ENCODE measurements at regions not wholly inside any gene's neighbourhood (a gene's known extent, or its start where the extent isn't known, plus 50 kb on each side); places are given as distances from the start of the nearest gene placed in this dataset.

DNA sequence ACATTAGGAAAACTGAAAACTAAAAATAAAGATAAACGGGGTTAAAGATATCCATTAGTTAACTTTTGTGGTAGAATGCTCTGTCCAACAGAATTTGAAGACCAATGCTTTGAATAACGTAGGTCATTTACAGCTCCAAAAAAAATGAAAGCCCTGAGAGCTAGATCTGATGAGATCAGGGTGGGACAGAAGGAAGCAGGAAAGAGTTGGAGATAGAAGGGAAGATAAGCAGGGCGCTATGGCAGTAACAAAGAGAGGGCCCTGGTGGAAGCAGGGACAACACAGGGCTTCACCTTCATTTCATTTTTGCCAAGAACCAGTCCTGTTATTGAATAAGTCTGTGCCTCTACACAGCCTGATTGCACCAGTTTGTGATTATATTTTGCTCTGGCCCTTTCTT lies 51.0 kb upstream of the RGS8 start:
- Mint-ChIP-seq H3K4me3 (no peak overlapping the region), H3K36me3 (no peaks in the 10 kb centered on the region), H3K9me3 (no peaks in the 10 kb centered on the region), H3K4me1 (peaks cover 0 to 8% of the 10 kb centered on the region in 2 donors), H3K27ac (no peak overlapping the region), H3K27me3 (ENCODE audit: low read depth in 2 of 2) (peaks cover 7 to 15% of the 10 kb centered on the region in 2 donors)
- Histone ChIP-seq H3K9me3 (ENCODE audit: control insufficient read depth, insufficient read depth, low read length) (no peaks in the 10 kb centered on the region), H3K27me3 (ENCODE audit: control insufficient read depth, insufficient read depth, low read length) (no peaks in the 10 kb centered on the region), H3K36me3 (ENCODE audit: control insufficient read depth, insufficient read depth, low read length) (no peaks in the 10 kb centered on the region), H3K4me1 (ENCODE audit: control insufficient read depth, insufficient read depth, low read length) (no peaks in the 10 kb centered on the region), H3K27ac (ENCODE audit: low read length) (no peak overlapping the region), H3K4me3 (ENCODE audit: low read length) (no peak overlapping the region)
- DNase-seq, result no peak
- 68% methylated on average over 3 of the region's 3 CpGs for WGBS (ENCODE audit: insufficient coverage)
- TF ChIP-seq, protein P1, sequence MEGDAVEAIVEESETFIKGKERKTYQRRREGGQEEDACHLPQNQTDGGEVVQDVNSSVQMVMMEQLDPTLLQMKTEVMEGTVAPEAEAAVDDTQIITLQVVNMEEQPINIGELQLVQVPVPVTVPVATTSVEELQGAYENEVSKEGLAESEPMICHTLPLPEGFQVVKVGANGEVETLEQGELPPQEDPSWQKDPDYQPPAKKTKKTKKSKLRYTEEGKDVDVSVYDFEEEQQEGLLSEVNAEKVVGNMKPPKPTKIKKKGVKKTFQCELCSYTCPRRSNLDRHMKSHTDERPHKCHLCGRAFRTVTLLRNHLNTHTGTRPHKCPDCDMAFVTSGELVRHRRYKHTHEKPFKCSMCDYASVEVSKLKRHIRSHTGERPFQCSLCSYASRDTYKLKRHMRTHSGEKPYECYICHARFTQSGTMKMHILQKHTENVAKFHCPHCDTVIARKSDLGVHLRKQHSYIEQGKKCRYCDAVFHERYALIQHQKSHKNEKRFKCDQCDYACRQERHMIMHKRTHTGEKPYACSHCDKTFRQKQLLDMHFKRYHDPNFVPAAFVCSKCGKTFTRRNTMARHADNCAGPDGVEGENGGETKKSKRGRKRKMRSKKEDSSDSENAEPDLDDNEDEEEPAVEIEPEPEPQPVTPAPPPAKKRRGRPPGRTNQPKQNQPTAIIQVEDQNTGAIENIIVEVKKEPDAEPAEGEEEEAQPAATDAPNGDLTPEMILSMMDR (IDR thresholded peaks at IDR 0.05), result no peak
- intact Hi-C loops (cut with micrococcal nuclease), result no loop called here
- no peak for ATAC-seq

DNA sequence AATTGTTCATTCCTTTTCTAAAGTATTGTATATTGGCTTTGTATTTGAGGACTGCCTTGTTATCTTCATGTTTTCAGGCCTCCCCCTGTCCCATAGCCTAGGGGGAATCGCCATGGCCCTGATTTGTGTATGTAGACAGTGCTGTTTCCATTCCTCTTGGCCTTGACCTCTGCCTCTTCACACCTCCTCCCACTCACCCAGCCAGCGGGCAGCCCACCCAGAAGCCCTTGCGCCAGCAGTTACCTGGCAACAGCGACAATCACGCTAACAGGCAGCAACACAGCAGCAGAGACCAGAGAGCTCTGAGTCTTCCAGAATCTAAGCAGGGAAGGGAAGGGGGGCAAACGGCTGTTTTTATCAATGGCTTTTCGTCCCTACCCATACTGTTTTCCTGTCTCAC lies 50.0 kb upstream of the NPL start:
- Histone ChIP-seq H3K36me3 (ENCODE audit: control insufficient read depth, insufficient read depth, low read length) (no peaks in the 10 kb centered on the region), H3K4me3 (ENCODE audit: low read length) (no peak overlapping the region), H3K9me3 (ENCODE audit: control insufficient read depth, insufficient read depth, low read length) (no peaks in the 10 kb centered on the region), H3K27me3 (ENCODE audit: control insufficient read depth, insufficient read depth, low read length) (no peaks in the 10 kb centered on the region), H3K4me1 (ENCODE audit: control insufficient read depth, insufficient read depth, low read length) (no peaks in the 10 kb centered on the region), H3K27ac (ENCODE audit: low read length) (no peak overlapping the region)
- Mint-ChIP-seq H3K36me3 (no peaks in the 10 kb centered on the region), H3K4me1 (peaks cover 0 to 8% of the 10 kb centered on the region in 2 donors), H3K27ac (no peak overlapping the region), H3K9me3 (no peaks in the 10 kb centered on the region), H3K27me3 (ENCODE audit: low read depth in 2 of 2) (peaks cover 0 to 3% of the 10 kb centered on the region in 2 donors), H3K4me3 (no peak overlapping the region)
- 53% methylated on average over 6 of the region's 7 CpGs for WGBS (ENCODE audit: insufficient coverage)
- DNase-seq, result no peak
- peak in 2 of 3 donors; percentile 47 to 65 for ATAC-seq
- TF ChIP-seq, protein P1 (IDR thresholded peaks at IDR 0.05), result no peak
- intact Hi-C loops (cut with micrococcal nuclease), result no loop called here
